ENCODE measurements at regions not wholly inside any gene's neighbourhood (a gene's known extent, or its start where the extent isn't known, plus 50 kb on each side); places are given as distances from the start of the nearest gene placed in this dataset.

- POLR2A ChIA-PET = no interaction called here
- TF ChIP-seq, protein P1, sequence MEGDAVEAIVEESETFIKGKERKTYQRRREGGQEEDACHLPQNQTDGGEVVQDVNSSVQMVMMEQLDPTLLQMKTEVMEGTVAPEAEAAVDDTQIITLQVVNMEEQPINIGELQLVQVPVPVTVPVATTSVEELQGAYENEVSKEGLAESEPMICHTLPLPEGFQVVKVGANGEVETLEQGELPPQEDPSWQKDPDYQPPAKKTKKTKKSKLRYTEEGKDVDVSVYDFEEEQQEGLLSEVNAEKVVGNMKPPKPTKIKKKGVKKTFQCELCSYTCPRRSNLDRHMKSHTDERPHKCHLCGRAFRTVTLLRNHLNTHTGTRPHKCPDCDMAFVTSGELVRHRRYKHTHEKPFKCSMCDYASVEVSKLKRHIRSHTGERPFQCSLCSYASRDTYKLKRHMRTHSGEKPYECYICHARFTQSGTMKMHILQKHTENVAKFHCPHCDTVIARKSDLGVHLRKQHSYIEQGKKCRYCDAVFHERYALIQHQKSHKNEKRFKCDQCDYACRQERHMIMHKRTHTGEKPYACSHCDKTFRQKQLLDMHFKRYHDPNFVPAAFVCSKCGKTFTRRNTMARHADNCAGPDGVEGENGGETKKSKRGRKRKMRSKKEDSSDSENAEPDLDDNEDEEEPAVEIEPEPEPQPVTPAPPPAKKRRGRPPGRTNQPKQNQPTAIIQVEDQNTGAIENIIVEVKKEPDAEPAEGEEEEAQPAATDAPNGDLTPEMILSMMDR (IDR thresholded peaks at IDR 0.05; ENCODE audit: control extremely low read depth, extremely low read depth, low read depth, missing control alignments) = no peak
- CTCF ChIA-PET = no interaction called here
- no peak for DNase-seq (ENCODE audit: extremely low spot score)
Measured at GRCh38 chr20:59466107-59466815, 138.1 kb upstream of the PHACTR3 start.

- ChIA-PET CTCF (interaction anchor here (1.2 kb wide), 1 partner anchor 27 kb away, joined by 5 read pairs; no protein-coding TSS in a partner anchor), POLR2A (no interaction called here)
- DNase-seq (ENCODE audit: extremely low spot score) = no peak
- TF ChIP-seq, protein P1 (IDR thresholded peaks at IDR 0.05; ENCODE audit: control extremely low read depth, extremely low read depth, low read depth, missing control alignments) = no peak
Measured at GRCh38 chr20:59468831-59469230, 135.5 kb upstream of the PHACTR3 start.

- POLR2A ChIA-PET = no interaction called here
- CTCF ChIA-PET = interaction anchor here (1.2 kb wide), 1 partner anchor 26 kb away, joined by 5 read pairs; no protein-coding TSS in a partner anchor
- DNase-seq (ENCODE audit: extremely low spot score) = no peak
- TF ChIP-seq, protein P1 (IDR thresholded peaks at IDR 0.05; ENCODE audit: control extremely low read depth, extremely low read depth, low read depth, missing control alignments) = no peak
Measured at GRCh38 chr20:59469267-59470252, 134.8 kb upstream of the PHACTR3 start.

GRCh38 chr20:59470521-59470920, 133.8 kb upstream of the PHACTR3 start:
- TF ChIP-seq, protein P1 (IDR thresholded peaks at IDR 0.05; ENCODE audit: control extremely low read depth, extremely low read depth, low read depth, missing control alignments) = no peak
- ChIA-PET CTCF (no interaction called here), POLR2A (no interaction called here)
- DNase-seq (ENCODE audit: extremely low spot score) = no peak

GRCh38 chr20:59471653-59472421, 132.5 kb upstream of the PHACTR3 start:
- POLR2A ChIA-PET = no interaction called here
- CTCF ChIA-PET = interaction anchor here (1.5 to 4.1 kb wide), 2 partner anchors 10 to 24 kb away, joined by 3 to 19 read pairs; no protein-coding TSS in a partner anchor
- TF ChIP-seq, protein P1 (IDR thresholded peaks at IDR 0.05; ENCODE audit: control extremely low read depth, extremely low read depth, low read depth, missing control alignments) = no peak
- no peak for DNase-seq (ENCODE audit: extremely low spot score)

- TF ChIP-seq, protein P1 (IDR thresholded peaks at IDR 0.05; ENCODE audit: control extremely low read depth, extremely low read depth, low read depth, missing control alignments) = no peak
- CTCF ChIA-PET = interaction anchor here (4.1 kb wide), 1 partner anchor 22 kb away, joined by 19 read pairs; no protein-coding TSS in a partner anchor
- POLR2A ChIA-PET = no interaction called here
- no peak for DNase-seq (ENCODE audit: extremely low spot score)
Measured at GRCh38 chr20:59473742-59474141, 130.6 kb upstream of the PHACTR3 start.

Data from GM10248 (cell line).